CD4-positive, alpha-beta T cell treated with Interleukin-1 beta for 1 hour (primary cell): ENCODE measurements at regions not wholly inside any gene's neighbourhood (a gene's known extent, or its start where the extent isn't known, plus 50 kb on each side); places are given as distances from the start of the nearest gene placed in this dataset.

Experiments
- DNase-seq, 2 donors: peaks; one replicate each; pipeline ENCODE4 v3.0.0-alpha.2; 2020 to 2022

DNA sequence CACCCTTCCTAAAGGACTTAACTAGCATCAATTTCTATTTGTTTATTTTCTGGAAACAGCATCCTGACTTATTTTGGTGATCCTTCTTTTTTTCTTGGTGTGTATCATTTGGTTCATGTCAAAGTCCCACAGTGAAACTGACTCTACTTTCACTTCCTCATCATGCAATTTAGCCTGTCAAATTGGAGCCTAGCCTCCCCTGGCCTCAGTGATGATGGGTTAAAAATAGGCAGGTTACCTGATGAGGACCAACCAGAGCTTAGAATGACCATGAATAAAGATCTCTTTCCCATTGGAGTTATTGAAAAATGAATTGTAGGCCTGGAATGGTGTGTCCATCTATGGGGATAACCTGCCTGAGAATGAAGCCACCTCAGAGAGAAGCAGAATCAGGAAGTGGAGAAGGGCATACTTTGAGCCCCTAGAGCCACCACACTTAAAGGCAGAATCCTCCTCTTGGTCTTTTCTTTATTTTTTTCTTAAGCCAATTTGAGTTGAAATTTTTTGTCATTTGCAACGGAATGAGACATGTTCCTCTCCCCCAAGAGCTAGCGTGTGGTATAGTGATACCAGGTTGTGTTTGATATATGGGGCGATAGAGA, 105.6 kb downstream of the BTBD3 start:
- no peak for DNase-seq

DNA sequence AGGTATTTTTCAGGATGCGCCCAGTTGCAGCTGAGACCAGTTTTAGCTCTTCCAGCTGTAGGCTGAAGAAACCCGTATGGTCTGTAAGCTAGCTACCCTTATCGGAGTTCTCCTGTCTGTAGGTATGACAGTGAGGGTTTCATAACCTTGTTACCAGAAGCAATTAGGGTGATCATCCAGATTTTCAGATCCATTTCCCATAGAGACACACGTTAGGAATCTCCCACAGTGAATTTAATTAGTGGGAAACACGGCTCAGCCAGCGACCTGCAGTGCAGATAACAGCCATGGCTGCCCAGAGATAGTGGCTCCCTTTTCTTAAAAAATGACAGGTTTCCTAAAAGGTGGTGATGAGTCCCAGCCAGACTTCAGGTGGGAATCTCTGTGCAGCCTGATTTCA, 111.1 kb downstream of the BTBD3 start:
- DNase-seq: no peak

DNA sequence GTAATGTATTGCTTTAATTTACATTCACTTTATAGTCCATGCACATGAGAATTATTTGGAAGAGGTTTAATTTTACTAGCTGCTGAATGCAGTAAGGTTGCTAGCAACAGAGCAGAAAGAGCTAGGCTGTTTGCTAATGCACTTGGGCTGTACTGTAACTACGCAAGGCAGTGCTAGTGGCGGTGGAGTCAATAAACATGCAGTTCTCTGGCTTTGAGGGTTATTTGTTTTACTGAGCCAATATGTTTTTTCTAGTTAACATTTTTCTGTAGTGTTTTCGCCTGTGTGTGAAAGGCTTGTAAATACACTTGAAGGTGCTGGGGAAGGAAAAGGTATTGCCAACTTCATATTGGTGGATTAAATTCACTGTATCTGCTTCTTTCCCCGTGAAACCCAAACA, 112.8 kb downstream of the BTBD3 start:
- no peak for DNase-seq

DNA sequence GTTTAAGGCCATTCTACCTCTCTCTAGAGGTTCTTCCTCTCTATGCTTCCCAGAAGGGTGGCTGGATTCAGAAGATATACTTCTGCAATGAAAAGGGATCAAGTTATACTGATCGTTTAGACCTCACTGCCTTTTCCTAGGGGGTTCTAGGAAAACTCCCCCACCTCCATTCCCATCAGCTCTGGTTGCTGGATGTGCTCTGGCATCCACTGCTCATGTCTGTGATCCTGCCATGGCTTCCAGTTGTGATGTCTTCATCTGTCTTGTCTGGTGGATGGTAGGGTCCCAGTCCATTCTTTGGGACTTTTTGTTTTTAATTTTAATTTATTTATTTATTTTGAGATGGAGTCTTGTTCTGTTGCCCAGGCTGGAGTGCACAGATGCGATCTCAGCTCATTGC, 118.4 kb downstream of the BTBD3 start:
- DNase-seq: no peak

DNA sequence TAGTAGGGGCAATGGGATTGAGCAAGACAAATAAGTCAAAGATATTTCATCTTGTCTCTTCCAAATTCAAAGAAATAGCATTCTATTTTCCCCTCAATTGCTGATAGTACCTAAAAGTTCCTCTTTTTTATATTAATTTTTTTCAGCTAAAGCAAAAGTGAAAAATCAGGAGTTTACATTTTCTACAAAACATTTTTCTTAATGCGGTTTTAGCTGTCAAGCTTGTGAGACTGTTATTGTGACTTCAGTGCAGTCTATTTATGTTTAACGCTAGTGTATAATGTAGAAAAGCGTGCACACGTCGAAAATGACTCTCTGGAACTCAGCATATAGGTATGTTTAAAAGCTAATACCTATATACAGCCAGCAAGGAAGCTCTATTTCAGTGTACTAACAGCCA, 119.8 kb downstream of the BTBD3 start:
- no peak for DNase-seq

DNA sequence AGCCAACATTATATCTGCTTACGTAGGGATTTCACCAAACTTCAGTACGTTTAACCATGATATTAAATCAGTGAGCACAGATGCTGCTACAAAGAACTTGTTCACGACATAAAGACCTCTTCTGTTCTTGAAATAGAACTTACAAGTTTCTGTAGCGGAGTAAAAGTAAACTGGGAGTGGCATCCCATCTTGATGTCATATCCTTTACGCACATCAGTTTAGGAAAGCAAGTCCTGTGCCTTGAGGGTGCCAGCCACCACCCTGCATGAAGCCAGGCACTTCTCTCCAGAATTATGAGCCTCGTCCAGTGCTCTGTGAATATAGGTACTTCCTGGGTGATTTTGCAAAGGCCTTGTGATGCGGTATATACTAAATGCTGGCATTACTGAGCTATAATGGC, 122.6 kb downstream of the BTBD3 start:
- DNase-seq: no peak

DNA sequence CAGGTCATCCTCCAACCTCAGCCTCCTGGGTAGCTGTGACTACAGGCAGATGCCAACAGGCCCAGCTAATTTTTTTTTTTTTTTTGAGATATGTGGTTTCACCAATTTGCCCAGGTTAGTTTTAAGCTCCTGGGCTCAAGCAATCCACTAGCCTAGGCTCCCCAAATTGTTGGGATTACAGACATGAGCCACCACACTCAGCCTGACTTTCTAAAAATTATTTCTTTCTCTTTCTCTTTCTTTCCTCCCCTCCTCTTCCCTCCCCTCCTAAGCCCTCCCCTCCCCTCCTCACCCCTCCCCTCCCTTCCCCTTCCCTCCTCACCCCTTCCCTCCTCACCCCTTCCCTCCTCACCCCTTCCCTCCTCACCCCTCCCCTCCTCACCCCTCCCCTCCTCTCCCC, 127.3 kb downstream of the BTBD3 start:
- DNase-seq: no peak

DNA sequence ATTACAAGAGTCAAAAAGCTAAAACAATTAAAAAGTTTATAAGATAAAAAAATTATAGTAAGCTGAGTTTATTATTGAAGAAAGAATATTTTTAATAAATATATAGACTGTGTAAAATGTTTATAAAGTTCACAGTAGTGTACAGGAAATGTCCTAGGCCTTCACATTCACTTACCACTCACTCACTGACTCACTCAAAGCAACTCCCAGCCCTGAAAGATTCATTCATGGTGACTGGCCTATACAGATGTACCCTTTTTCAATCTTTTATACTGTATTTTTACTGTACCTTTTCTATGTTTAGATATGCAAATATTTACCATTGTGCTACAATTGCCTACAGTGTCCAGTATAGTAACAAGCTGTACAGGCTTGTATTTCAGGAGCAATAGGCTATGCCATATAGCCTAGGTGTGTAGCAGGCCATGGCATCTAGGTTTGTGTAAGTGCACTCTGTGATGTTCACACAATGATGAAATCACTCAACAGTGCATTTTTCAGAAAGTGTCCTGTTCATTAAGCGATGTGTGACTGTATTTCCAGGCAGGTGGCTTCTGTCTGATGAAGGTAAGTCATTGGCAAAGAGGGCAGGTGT, 130.2 kb downstream of the BTBD3 start:
- no peak for DNase-seq

DNA sequence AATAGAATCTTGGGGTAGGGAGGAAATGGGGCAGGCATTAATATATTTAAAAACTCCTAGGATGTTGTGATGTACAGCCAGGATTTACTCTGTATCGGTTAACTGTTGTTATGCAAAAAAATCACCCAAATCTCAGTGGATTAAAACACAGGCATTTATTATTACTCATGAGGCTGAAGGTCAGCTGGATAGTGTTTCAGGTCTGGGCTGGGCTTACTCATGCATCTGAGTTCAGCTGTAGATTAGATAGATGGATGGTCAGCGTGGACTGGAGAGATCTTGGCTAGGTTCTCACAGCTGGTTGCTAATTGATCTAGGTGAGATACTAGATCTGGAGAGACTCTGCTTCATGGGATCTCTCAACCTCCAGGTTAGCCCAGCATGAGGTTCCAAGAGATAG, 131.4 kb downstream of the BTBD3 start:
- DNase-seq: no peak

DNA sequence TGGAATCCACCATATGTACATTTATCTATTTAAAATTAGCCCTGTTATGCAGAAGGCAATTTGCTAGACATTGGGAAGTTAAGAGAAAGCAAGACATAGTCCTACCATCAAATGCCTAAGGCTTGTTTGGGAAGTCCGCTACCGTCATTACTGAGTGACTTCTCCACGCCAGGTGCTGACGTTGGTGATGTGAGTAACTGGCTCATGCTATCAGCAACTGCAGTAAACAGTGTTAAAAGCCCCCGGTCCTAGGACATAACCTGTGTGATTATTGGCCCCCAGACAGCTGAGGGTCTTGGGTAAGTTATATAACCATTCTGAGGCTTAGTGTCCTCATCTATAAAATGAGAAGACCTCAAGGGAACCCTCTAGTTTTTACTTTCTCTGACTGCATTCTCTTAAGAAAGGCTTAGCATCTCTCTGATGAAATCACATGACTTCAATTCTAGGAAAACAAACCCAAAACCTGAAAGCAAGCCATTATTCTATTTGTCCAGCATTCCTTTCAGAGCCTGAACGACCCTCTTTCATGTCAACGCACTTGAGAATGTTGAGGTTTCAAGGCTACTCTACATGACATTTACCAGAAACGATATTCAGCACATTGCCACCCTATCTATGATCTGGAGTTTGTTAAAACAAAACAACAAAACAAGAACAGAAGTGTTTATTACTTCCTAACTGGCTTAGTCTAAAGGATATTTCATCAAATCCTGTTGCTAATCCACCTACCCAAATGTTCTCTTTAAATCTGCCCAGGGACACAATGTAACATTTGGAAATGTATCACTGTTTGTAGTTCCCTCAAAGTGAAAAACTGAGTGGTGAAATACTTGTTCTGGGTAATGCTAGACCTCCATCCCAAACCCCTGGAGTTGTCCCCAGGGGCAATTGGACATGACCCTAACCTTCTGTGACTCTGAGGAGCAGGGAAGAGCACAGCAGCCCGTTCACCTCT, 133.8 kb downstream of the BTBD3 start:
- no peak for DNase-seq

DNA sequence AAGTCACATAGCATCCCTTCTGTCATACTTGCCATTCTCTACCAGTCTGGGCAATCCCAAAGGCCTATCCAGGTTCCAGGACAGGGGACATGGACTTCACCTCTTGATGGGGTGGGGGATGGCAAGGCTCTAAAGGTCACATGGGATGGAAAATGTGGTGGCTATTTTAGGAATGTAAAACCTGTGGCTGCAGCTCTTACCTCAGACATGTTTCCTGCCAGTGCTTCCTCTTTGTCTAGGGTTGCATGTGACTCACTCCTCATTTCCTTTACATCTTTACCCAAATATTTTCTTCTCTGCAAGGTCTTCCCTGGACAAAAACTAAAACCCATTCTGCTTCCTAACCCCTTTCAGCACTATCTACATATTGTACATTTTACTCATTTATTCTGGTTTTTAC, 135.7 kb downstream of the BTBD3 start:
- DNase-seq: peak in 1 of 2 donors; percentile 14

DNA sequence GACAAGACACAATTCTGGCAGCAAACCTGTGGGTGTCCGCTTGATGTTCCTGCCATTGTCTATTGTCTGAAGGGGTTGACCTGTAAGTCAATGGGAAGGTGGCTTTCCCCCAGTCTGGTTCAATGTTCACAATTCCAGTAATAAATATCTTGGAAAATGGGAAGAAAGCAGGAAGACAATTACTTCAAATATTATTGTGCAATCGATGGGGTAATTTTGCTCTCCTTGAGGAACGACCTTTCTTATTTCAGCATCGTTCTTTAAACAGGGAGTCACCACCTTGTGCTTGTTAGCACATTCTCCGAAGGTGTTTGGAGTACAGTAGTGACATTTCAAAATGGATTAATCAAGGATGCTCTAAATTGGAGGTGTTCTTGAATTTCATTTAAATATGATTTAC, 136.9 kb downstream of the BTBD3 start:
- DNase-seq: no peak

DNA sequence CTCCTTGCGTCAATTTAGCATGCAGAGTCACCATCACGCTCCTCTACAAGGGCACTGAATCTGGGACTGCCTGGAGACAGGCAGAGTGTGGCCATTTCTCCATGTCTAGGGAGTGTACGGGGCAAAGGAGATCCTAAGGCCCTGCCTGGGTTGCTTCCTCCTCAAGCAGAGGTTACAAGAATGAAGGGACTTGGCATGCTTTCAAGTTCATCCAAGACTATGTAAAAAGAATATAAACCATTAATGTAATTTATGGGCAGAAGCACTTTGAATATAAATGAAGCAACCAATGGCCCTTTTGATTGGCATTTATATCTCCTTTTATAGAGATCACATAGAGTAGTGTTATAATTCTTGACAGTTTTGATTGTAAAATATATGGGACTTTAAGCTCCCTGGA, 137.5 kb downstream of the BTBD3 start:
- DNase-seq: no peak

DNA sequence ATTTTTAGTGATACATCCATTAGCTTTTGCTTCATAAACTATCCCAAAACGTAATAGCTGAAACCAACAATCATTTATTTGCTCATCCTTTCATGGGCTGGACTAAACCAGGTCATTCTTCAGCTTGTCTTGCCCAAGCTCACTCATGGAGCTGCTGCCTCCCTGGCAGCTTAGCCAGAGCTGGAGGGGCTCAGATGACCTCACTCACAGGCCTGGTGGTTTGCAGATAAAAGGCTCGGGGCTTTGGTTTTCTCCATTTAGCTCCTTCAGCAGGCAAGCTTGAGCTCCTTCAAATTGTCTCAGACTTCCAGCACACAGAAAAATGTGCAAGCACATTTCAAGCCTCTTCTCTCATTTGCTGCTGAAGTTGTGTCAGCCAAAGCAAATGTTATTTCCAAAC, 139.1 kb downstream of the BTBD3 start:
- DNase-seq: no peak

DNA sequence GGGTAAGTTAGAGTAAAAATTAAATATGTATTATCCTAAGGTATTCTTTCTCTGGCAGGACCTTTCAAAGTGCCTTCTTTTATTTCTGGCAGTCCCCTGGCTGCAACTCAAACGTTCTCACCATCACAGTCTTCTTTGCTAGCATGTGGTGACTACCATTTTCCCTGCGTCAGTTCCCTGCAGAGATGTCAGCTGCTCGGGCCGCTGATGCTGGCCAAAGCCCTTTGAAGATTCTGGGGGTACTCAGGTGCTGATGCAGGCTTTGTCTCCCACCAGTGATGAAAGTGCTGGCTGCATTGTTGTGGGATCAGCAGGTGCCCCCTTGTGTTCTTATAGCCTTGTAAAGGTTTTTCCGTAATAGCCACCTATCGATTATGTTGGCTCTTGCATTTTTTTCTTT, 140.1 kb downstream of the BTBD3 start:
- DNase-seq: no peak

DNA sequence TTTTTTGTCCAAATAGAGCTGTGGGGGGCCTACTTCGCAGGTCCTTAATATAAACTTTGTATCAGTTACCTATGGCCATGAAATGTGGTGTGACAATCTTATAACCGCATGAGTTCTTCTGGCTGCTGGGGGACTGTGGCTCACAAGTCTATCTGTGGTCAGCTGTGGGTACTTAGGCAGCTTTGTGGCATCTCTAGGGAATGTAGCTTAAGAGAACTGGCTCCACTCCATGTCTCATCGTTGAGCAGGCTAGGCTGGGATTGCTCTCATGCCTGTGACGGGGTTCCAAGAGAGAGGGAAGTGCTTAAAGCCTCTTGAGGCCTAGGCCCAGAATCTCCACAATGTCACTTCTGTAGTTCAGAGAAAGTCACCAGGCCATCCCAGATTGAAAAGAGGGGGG, 140.5 kb downstream of the BTBD3 start:
- DNase-seq: no peak

DNA sequence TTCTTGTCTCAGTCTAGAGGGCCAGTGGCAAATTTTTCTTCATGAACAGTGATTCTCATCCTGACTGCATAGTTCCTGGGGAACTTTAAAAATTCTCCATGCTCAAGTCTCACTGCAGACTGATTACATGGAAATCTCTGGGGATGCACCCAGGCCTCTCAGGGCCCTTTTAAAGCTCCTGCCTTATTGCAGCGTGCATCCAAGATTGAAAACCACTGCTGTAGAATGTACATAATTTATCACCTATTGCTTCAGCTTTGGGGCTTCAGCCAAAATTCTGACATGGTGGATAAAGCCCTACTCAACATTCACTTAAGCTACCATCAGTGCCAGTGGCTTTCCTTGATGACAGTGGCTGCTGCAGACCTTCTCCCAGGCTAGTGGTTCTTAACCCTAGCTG, 143.8 kb downstream of the BTBD3 start:
- DNase-seq: no peak

DNA sequence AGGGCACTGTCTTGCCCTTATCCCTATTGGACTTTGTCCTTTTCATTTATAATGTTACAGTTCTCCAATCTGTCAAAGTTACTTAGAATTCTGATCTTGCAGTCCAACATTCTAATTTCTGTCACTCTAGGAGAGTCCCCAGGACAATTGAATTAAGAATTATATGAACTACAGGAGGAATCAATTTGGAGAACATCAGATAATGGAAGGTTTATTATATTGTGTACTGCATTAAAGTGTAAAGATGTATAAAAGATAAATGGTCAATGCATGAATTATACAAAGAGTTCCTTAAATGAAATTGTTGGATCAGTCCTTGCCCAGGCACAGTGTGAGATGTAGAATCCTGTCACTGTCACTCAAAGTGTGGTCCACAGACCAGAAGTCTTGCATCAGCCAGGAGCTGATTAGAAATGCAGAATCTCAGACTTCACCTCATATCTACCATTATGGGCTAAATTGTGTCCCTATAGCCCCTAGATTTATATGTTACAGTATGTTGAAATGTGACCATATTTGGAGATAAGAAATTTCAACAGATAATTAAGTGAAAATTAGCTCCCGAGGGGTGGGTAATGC, 145.5 kb downstream of the BTBD3 start:
- no peak for DNase-seq

DNA sequence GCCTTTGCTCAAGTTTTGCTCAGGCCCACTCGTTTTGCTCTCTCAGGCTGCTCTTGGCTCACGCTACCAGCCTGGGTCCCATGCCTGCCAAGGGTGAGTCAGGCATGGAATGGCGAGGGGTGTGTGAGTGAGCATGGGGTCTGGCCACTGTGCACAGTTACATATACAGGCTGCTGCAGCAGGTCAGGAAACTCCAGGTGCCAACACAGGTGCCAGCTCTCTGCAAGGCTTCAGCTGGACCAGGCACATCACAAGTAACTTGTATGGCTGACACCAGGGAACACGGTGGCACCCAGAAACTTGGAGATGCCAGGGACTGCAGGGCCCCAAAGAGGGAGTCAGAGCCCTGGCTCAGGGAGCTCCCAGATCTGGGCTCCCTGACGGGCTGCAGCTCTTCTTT, 146.8 kb downstream of the BTBD3 start:
- no peak for DNase-seq

DNA sequence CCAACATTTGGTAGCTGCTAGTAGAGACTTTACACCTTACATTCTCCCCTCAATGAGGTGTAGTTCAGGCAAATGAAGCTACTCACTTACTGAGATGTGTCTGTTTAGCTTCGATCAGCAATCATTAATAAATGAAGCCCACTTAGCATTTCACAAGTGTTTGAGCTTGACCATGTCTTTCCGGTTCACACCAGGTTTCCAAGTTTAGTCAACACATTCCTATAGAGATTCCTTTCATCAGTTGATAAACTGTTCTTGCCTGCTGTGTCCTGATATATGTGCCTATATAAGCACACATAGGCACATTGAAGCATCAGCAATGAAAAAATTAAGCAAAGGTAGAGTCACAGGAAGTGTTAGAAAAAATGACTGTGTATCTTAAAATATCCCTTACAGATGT, 150.0 kb downstream of the BTBD3 start:
- no peak for DNase-seq

DNA sequence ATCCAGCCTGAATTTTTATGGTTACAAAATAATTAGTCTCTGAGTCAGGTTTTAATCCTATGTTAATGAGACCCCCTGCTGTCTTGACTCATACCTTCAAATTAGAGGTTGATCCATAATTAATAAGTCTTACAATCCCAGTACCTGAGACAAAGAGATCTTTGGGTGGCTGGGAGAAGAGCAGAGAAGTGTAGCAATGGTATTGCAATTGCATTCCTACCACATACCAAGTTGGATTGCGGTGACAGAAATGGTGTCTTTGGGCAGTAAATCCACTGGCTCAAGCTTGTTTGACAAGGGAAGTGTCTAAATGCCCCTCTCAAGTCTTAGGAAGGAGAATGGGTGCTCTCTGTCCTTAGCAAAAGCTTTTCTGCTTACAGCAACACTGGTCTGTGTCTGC, 150.4 kb downstream of the BTBD3 start:
- no peak for DNase-seq

DNA sequence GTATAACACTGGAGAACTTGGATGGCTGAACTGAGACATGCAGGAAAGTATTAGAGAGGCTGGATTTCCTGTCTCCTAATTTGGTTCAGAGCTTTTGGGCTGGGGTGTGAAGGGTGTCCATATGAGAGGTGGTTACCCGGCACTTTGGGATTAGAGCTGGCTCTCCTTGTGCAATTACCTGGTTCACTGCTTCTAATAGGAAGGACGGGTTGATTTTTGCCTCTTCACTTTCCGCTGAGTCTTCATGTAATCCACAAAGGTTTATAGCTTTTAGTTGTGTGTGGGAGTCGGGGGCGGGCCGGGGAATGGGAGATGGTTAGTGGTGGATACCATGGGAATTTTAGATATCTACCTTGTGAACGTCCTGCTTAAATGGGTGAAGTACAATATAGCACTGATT, 151.5 kb downstream of the BTBD3 start:
- no peak for DNase-seq

DNA sequence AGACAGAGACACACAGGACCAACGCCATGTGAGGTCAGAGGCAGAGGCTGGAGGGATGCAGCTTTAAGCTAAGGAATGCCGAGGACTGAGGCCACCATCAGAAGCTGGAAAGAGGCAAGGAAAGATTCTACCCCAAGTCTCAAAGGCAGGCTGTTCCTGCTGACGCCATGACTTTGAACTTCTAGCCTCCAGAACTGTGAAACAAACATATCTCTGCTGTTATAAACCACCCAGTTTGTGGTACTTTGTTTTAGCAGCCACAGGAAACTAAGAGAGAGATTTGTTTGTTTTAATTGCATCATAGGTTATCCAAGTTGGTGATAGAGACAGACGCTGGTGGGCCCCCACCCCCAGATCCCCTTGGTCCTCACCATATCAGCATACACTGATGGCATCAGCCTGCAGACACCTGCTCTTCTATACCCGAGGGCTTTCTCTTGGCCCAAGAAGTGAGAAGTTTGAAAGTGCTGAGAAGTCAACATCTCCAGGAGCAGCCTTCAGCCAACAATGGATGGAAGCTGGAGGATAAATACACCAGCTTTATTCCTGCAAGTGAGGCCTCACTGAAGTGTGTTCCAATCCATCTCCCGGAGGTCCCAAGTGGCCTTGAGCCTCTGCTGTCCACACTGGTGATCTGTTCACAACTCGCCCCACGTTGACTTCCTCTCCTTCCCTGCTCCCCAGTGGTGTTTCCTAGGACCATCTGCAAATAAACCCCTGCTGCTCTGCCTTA, 154.7 kb downstream of the BTBD3 start:
- DNase-seq: no peak
